ENCODE measurements at regions not wholly inside any gene's neighbourhood (a gene's known extent, or its start where the extent isn't known, plus 50 kb on each side); places are given as distances from the start of the nearest gene placed in this dataset.
"Not testable (repeated sequence)": the region's sequence is repeated elsewhere in the genome, so short reads cannot be mapped to it uniquely, and the experiment has no call there.

DNA sequence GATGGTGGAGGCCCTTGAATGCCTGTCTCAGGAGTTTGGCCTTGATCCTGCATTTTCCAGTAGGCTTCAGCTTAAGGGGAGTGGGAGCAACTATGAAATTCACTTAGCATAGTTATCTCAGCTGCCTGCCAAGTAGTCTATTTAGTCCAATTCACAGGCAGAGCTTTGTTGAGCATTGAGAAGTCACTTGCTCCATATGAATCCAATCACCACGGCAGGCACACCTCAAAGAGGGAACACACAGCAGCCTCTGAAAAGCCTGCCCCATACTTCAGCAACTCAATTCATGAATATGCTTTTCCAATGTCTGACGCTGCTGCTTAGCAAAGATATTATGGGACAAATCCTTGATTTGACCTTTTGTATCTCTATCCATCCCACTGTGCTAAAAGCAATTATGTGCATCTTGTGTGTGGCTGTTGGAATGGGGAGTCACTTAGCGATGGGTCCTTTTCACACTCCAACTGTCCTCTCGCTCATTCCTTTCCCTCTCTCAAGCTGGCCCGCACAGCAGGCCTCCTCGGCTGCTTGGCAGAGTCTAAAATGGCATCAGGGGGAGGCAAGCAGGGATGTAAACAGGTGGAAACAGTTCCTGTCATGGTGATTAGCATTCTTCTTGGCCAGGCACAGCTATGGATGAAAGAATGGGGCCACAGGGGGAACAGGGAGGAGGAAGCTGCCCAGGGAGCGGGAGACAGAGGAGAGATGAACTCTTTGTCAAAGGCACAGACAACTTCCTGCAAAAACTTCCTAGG is 56.0 kb upstream of the LRPPRC start:
- DNase-seq, result no peak

- no peak for DNase-seq
Measured at GRCh38 chr2:44052584-44052983, 56.8 kb upstream of the LRPPRC start.

DNA sequence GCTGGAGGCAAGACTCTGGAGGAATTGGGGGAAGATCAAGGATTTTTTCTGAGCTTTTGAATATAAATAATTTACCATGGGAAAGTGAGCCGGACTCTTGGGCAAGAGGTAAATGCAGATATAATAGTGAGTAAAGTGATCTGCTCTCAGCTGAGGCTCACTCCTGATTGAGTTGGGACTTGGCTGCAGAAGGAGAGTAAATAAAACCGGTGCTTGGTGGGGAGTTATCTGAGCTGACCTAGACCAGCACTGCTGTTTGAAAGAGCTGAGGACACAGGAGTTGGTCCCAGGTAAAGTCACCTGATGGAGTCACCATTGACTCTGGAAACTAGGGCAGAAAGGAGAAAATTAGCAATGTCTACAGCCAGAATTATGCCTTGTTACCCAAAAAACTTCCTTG is 57.3 kb upstream of the LRPPRC start:
- DNase-seq, result no peak

- DNase-seq, result no peak
Measured at GRCh38 chr2:44053456-44053855, 57.7 kb upstream of the LRPPRC start.

DNA sequence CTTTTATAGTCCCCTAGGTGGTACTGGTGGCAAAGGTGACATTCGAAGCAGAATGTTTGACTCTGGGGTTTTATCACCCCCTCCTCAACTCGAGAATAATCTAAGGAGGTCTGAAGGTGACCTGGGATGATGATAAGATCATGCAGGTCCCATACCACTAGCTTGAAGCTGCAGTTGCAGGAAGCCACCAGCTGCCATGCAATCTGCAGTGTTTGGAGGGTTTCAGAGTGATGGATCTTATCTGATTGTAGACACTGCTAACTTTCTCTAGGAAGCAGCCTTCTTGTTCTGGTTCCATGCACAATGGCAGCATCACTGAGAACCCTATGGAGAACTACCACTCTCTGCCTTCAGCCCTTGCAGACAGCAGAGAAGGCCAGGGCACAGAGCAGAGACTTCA is 59.4 kb upstream of the LRPPRC start:
- DNase-seq, result no peak

DNA sequence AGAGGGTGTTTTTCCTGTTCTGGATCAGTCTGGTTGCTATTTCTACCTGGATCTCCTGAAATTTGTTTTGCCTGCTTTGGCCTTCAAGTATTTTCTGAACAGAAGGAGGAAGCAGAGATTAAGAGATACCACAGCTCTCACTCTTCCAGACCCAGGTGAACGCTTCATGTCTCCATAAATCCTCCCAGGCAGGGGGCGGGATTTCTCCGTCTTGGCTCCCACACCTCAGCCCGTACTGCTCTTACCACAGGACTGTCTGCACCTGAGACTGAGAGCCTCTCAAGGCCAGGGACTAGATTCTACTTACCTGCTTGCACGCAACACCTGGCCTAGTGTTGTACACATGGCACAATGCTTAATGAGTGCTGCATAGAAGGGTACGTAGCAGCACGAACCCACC is 59.9 kb upstream of the LRPPRC start:
- no peak for DNase-seq

GRCh38 chr2:44056947-44057346 is 61.2 kb upstream of the LRPPRC start:
- DNase-seq, result no peak

DNA sequence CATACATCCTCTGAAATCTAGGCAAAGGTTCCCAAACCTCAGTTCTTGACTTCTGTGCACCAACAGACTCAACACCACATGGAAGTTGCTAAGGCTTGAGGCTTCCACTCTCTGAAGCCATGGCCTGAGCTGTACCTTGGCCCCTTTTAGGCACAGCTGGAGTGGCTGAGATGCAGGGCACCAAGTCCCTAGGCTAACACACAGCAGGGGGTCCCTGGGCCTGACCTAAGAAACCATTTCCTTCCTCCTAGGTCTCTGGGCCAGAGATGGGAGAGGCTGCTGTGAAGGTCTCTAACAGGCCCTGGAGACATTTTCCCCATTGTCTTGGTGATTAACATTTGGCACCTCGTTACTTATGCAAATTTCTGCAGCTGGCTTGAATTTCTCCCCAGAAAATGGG is 64.5 kb upstream of the LRPPRC start:
- DNase-seq, result not testable (repeated sequence)

- DNase-seq, result no peak
Measured at GRCh38 chr2:44060990-44061389, 65.2 kb upstream of the LRPPRC start.

GRCh38 chr2:44061469-44061868 is 65.7 kb upstream of the LRPPRC start:
- no peak for DNase-seq

GRCh38 chr2:44061876-44062275 is 66.1 kb upstream of the LRPPRC start:
- DNase-seq, result no peak

DNA sequence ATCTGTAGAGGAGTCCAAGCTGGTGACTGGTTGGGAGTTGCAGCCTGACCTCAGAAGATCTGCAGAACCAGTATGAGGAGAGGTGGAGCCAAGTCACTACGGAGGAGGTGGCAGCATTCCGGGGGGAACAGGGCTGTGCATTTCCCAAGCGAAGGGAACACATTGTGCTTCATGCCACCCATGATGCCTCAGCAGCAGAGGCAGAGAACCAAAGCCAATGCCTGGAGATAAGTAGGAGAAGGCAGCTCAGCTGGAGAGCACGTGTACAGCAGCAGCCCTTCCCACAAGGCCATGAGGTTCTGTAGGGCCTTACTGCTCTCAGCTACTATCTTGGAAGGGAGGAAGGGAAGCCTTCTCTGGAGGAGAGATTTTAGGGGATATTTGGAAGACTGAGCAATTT is 67.2 kb upstream of the LRPPRC start:
- no peak for DNase-seq

DNA sequence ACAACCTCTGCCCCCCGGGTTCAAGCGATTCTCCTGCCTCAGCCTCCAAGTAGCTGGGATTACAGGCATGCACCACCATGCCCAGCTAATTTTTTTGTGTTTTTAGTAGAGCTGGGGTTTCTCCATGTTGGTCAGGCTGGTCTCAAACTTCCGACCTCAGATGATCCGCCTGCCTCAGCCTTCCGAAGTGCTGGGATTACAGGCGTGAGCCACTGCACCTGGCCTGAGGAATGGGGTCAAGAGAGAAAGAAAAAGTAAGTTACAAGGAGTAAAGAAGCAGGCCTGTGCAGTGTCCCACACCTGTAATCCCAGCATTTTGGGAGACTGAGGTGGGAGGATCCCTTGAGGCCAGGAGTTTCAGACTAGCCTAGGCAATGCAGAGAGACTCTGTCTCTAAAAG is 68.5 kb upstream of the LRPPRC start:
- DNase-seq, result not testable (repeated sequence)

DNA sequence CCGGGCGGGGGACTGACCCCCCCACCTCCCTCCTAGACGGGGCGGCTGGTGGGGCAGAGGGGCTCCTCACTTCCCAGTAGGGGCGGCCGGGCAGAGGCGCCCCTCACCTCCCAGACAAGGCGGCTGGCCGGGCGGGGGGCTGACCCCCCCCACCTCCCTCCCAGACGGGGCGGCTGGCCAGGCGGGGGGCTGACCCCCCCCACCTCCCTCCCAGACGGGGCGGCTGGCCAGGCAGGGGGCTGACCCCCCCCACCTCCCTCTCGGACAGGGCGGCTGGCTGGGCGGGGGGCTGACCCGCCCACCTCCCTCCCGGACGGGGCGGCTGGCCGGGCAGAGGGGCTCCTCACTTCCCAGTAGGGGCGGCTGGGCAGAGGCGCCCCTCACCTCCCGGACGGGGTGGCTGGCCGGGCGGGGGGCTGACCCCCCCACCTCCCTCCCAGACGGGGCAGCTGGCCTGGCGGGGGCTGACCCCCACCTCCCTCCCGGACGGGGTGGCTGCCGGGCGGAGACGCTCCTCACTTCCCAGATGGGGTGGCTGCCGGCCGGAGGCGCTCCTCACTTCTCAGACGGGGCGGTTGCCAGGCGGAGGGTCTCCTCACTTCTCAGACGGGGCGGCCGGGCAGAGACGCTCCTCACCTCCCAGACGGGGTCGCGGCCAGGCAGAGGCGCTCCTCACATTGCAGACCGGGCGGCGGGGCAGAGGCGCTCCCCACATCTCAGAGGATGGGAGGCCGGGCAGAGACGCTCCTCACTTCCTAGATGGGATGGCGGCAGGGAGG is 71.4 kb upstream of the LRPPRC start:
- not testable (repeated sequence) for DNase-seq

DNA sequence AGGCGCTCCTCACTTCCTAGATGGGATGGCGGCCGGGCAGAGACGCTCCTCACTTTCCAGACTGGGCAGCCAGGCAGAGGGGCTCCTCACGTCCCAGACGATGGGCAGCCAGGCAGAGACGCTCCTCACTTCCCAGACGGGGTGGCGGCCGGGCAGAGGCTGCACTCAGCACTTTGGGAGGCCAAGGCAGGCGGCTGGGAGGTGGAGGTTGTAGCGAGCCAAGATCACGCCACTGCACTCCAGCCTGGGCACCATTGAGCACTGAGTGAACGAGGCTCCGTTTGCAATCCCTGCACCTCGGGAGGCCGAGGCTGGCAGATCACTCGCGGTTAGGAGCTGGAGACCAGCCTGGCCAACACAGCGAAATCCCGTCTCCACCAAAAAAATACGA is 72.0 kb upstream of the LRPPRC start:
- not testable (repeated sequence) for DNase-seq

DNA sequence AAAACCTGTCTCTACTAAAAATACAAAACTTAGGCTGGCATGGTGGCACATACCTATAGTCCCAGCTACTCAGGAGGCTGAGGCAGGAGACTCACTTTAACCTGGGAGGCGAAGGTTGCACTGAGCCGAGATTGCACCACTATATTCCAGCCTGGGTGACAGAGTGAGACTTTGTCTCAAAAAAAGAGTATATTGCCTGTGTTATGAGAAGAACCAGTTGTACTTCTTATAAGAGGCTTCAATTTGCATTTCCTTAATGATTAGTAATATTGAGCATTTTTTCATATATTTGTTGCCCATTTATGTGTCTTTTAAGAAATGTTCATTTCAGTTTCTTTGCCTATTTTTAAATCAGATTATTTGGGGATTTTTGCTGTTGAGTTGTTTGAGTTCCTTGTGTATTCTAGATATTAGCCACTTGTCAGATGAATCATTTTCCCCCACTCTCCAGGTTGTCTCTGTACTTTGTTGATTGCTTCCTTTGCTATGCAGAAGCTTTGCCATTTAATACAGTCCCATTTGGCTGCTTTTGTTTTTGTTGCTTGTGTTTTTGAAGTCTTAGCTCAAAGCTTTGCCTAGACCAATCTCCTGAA is 75.8 kb upstream of the LRPPRC start:
- DNase-seq, result no peak

- DNase-seq, result not testable (repeated sequence)
Measured at GRCh38 chr2:44073667-44074066, 77.9 kb upstream of the LRPPRC start.

GRCh38 chr2:44074795-44075194 is 79.0 kb upstream of the LRPPRC start:
- DNase-seq, result not testable (repeated sequence)

- DNase-seq, result no peak
Measured at GRCh38 chr2:44075541-44075940, 79.8 kb upstream of the LRPPRC start.

DNA sequence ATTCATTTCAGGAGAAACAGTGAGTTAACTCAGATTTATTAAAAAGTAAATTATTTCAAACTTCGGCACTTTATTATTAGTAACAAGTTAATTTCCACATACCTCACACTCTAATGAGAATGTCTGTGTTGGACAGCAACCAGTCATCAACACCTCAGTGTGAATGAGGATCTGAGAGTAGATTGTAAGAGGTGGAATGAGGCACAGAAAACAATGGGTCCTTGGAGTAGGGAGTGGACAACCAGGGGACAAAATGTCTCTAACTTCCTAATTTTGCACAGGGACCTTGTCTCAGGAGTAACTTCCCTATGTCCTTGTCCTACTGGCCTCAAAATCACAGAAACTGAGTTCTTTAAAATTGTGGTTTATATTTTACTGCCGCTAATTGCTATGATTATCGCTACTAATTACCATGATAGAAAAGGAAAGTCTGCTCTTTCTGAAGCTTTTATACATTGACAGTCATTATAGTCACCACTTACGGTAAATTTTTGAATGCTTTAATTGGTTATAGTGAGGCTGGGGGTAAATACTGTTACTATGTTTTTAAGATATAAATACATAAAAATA is 82.2 kb upstream of the LRPPRC start:
- no peak for DNase-seq

GRCh38 chr2:44079686-44080085 is 83.9 kb upstream of the LRPPRC start:
- DNase-seq, result no peak

DNA sequence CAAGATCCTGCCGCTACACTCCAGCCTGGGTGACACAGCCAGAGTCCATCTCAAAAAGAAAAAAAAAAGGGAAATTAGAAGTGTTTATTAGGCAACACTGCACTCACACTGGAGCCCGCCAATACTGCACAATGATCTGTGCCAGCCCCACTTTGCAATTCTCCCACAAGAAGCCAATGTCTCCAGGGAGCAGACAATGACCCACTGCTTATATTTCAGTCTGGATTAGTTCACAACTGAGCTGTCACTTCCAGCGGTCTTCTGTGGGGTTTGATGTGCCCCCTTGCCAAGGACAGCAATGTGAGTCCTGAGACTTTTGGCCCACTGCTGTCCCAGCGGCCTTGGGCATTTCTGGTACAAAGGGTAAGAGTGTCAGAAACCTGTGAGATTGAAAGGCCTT is 85.6 kb upstream of the PPM1B start:
- no peak for DNase-seq

- no peak for DNase-seq
Measured at GRCh38 chr2:44084850-44085249, 83.8 kb upstream of the PPM1B start.

- DNase-seq, result no peak
Measured at GRCh38 chr2:44086629-44087028, 82.0 kb upstream of the PPM1B start.
